GM12891 (cell line): ENCODE measurements at regions not wholly inside any gene's neighbourhood (a gene's known extent, or its start where the extent isn't known, plus 50 kb on each side); places are given as distances from the start of the nearest gene placed in this dataset.

Experiments used
- PAX5 ChIP-seq: IDR thresholded peaks from 2 replicates; pipeline ENCODE4 v1.6.1; 2011; ENCODE audit warnings: low read length, moderate library complexity, mild to moderate bottlenecking; ENCODE audit not compliant: insufficient read depth, severe bottlenecking
- POLR2A ChIP-seq: IDR thresholded peaks from 2 replicates; pipeline ENCODE4 v1.6.1; 2011; ENCODE audit warnings: low read depth, low read length, control low read depth
- POLR2AphosphoS5 ChIP-seq: IDR thresholded peaks from 2 replicates; pipeline ENCODE4 v1.6.1; 2011; ENCODE audit warnings: low read depth, low read length, control low read depth
- POU2F2 ChIP-seq: IDR thresholded peaks from 2 replicates; pipeline ENCODE4 v1.6.1; 2011; ENCODE audit warnings: low read depth, mild to moderate bottlenecking, control low read depth, low read length, moderate library complexity
- SPI1 ChIP-seq: IDR thresholded peaks from 2 replicates; pipeline ENCODE4 v1.6.1; 2011; ENCODE audit warnings: low read depth, low read length, control low read depth
- TAF1 ChIP-seq: IDR thresholded peaks from 2 replicates; pipeline ENCODE4 v1.6.1; 2011; ENCODE audit warnings: low read depth, low read length, control low read depth

- no peak for TF ChIP-seq TAF1
- TF ChIP-seq POLR2A: no peak
- no peak for TF ChIP-seq POU2F2
- TF ChIP-seq POLR2AphosphoS5: no peak
- no peak for TF ChIP-seq SPI1
- TF ChIP-seq PAX5: no peak
These were observed 57.5 kb upstream of the EPS8L3 start for GRCh38 chr1:109821221-109821669.
